Large intestine (tissue), 3 donors: ENCODE measurements at regions not wholly inside any gene's neighbourhood (a gene's known extent, or its start where the extent isn't known, plus 50 kb on each side); places are given as distances from the start of the nearest gene placed in this dataset.
"Not testable (repeated sequence)": the region's sequence is repeated elsewhere in the genome, so short reads cannot be mapped to it uniquely, and the experiment has no call there.

Experiments used
- DNase-seq, 2 donors: peaks; one replicate each; pipeline versions ENCODE4 v3.0.0 to v3.0.0-alpha.2; 2013
- H3K27ac ChIP-seq: one replicate; pipeline ENCODE4 v1.5.1; 2013; ENCODE audit warnings: low read length
- H3K27me3 ChIP-seq: 2 replicates; pipeline ENCODE4 v1.6.1; 2013; ENCODE audit warnings: low read length; ENCODE audit not compliant: control insufficient read depth, insufficient read depth
- H3K36me3 ChIP-seq: 2 replicates; pipeline ENCODE4 v1.6.1; 2013; ENCODE audit warnings: low read length; ENCODE audit not compliant: control insufficient read depth, insufficient read depth
- H3K4me1 ChIP-seq: one replicate; pipeline ENCODE4 v1.6.1; 2013; ENCODE audit warnings: low read length; ENCODE audit not compliant: control insufficient read depth, insufficient read depth
- H3K4me3 ChIP-seq: one replicate; pipeline ENCODE4 v1.5.1; 2013; ENCODE audit warnings: low read length
- H3K9me3 ChIP-seq: one replicate; pipeline ENCODE4 v1.6.1; 2013; ENCODE audit warnings: mild to moderate bottlenecking, low read depth, low read length, moderate library complexity; ENCODE audit not compliant: control insufficient read depth
- WGBS: methylation state at CpG from one replicate; pipeline ENCODE4 v1.1.5; 2013; ENCODE audit warnings: low lambda C conversion rate; ENCODE audit not compliant: insufficient coverage; 5-methylcytosine and 5-hydroxymethylcytosine counted together

DNA sequence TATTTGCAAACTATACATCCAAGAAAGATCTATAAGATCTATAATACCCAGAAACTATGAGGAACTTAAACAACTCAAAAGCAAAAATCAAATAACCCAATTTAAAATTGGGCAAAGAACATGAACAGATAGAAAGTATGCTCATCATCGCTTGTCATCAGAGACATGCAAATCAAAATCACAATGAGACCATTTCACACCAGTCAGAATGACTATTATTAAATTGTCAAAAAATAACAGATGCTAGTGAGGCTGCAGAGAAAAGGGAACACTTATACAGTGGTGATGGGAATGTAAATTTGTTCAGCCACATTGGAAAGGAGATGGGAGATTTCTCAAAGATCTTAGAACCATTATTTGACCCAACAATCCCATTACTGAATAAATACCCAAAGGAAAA lies 1451.7 kb upstream of the ADGRL3 start:
- Histone ChIP-seq H3K27me3 (no peaks in the 10 kb centered on the region), H3K4me1 (no peaks in the 10 kb centered on the region), H3K9me3 (peaks cover 6% of the 10 kb centered on the region), H3K36me3 (no peaks in the 10 kb centered on the region), H3K4me3 (no peak overlapping the region), H3K27ac (no peak overlapping the region)
- WGBS = no CpG with 5 or more reads among the region's 1 CpG
- no peak for DNase-seq

DNA sequence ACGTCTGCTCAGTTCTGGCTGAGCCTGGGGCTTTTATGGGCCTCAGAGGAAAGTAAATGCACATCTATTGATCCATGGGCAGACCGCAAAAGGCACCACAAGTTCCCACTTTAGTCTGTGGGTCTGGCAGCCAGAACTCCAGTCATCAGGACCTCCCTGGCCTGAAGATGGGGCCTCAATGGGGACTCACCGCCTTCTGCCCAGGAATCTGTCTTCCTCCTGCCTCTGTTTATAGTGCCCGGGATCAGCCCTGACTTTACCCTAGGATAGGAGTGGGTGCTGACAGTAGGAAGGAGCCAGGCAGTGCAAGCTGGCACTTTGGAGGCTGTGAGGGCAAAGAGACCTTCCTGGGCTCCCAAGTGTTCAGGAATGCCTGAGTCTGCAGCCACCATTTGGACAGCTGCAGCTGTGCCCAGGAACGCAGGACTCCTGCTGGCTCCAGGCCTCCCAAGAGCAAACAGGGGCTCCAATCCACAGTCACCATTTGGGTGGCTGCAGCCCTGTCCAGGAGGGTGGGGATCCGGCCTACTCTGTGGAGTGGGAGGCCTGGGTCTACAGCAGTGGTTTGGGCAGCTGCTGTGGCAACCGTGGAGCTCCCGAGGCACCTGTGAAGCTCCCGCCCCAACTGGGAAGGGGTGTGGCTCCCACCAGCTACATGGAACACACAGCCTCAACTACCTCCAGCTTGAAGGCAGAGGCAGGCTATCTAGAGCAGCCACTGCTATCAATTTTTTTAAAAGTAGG lies 1440.9 kb upstream of the ADGRL3 start:
- Histone ChIP-seq H3K27me3 (no peaks in the 10 kb centered on the region), H3K4me3 (no peak overlapping the region), H3K4me1 (no peaks in the 10 kb centered on the region), H3K27ac (no peak overlapping the region), H3K36me3 (no peaks in the 10 kb centered on the region), H3K9me3 (peaks cover 7% of the 10 kb centered on the region)
- no CpG with 5 or more reads among the region's 9 CpGs for WGBS
- DNase-seq = no peak

DNA sequence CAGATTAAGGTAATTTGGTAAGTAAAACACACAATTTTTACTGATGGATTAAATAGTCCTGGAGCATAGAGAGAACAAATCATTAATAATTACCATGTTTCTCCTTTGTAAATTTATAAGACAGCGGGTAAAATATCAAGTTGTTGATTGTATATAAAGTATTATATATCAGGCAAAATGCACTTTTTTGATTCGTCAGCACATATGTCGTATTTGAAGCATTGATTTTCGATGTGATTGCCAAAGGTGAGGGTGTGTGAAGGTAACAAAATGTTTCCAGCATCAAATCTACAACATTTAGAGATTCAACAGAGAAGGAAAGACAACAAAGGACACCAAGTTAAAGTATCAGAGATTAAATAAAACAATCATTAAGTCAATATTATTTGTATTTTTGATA lies 1437.8 kb upstream of the ADGRL3 start:
- H3K4me3 ChIP-seq = no peak overlapping the region
- no peaks in the 10 kb centered on the region for H3K36me3 ChIP-seq
- no peak for DNase-seq
- no peak overlapping the region for H3K27ac ChIP-seq
- 88% methylated on average over 3 of the region's 4 CpGs for WGBS
- no peaks in the 10 kb centered on the region for H3K4me1 ChIP-seq
- H3K9me3 ChIP-seq = peaks cover 7% of the 10 kb centered on the region
- no peaks in the 10 kb centered on the region for H3K27me3 ChIP-seq

DNA sequence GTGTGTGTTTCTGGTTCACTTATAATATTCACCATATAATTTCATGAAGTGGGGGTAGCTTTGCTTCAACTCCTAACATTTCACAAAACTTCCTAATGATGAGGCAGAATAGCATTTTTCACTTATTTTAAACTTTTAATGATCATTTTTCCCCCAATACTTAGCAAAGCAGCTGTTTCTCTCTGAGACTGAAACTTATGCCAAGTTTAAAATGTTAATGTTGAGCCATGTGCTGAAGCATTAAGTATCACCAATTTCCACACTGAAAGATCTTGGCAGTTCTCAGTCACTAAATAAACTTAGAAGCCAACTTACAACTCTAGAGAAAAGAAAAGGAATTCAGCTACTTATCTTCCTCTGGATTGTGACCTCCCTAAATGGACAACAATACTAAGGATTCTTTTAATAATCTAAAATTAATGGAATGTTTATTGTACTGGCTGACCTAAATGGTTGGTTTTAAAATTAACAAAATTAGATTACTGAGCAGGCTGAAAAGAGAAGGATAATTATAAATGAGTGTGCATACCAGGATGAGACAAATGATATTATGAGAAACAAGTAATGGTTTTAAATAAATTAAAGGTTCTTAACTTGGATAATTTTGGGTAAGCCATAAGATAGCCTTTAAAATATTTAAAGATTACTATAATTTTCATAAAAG lies 1429.4 kb upstream of the ADGRL3 start:
- Histone ChIP-seq H3K4me1 (no peaks in the 10 kb centered on the region), H3K9me3 (no peaks in the 10 kb centered on the region), H3K27ac (no peak overlapping the region), H3K27me3 (no peaks in the 10 kb centered on the region), H3K4me3 (no peak overlapping the region), H3K36me3 (no peaks in the 10 kb centered on the region)
- no peak for DNase-seq

DNA sequence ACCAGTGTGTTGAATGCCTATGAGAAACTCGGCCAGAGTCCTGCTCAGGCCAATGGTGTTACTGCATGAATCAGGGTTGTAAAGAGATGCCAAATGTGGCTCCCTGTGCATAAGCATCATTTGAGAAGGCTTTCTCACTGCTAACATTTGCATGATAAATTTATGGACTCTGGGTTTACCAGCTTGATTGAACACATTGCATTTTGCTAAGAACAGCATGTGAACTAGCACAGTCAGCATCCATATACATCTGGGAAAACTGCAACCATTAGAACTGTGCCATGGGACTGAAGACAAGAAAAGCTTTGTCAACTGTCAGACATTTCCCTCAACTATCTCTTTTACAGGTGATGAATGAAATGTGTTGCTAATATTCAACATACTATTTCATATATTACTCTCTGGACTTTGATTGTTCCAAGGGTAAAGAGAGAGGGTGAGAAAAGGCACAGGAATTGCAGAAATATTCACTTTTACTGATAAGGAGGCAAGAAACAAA lies 1427.4 kb upstream of the ADGRL3 start:
- H3K27me3 ChIP-seq = no peaks in the 10 kb centered on the region
- H3K4me3 ChIP-seq = no peak overlapping the region
- DNase-seq = no peak
- H3K36me3 ChIP-seq = no peaks in the 10 kb centered on the region
- no peaks in the 10 kb centered on the region for H3K4me1 ChIP-seq
- H3K9me3 ChIP-seq = no peaks in the 10 kb centered on the region
- H3K27ac ChIP-seq = no peak overlapping the region
- no CpG with 5 or more reads among the region's 1 CpG for WGBS

DNA sequence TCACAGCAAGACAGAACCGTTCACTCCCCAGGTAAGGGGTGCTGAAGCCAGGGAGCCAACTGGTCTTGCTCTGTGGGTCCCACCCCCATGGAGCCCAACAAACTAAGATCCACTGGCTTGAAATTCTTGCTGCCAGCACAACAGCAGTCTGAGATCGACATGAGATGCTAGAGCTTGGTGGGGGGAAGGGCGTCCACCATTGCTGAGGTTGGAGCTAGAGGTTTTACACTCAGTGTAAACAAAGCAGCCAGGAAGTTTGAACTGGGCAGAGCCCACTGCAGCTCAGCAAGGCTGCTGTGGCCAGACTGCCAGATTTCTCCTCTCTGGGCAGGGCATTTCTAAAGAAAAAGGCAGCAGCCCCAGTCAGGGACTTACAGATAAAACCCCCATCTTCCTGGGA lies 1419.9 kb upstream of the ADGRL3 start:
- H3K4me3 ChIP-seq, H3K27ac ChIP-seq, H3K9me3 ChIP-seq, DNase-seq, H3K27me3 ChIP-seq, H3K36me3 ChIP-seq, H3K4me1 ChIP-seq: not testable (repeated sequence)
- no CpG with 5 or more reads among the region's 3 CpGs for WGBS

DNA sequence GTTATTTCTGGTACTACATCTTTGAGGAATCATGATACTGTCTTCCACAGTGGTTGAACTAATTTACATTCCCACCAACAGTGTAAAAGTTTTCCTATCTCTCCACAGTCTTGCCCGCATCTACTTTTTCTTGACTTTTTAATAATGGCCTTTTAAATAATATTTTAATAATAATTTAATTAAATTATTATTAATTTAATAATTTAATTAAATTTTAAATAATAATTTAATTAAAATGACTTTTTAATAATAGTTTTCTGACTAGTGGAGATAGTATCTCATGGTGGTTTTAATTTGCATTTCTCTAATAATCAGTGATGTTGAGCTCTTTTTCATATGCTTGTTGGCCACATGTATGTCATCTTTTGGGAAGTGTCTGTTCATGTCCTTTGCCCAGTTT lies 1395.0 kb upstream of the ADGRL3 start:
- DNase-seq = no peak
- no peaks in the 10 kb centered on the region for H3K36me3 ChIP-seq
- no peaks in the 10 kb centered on the region for H3K9me3 ChIP-seq
- no peaks in the 10 kb centered on the region for H3K4me1 ChIP-seq
- no peak overlapping the region for H3K4me3 ChIP-seq
- no peaks in the 10 kb centered on the region for H3K27me3 ChIP-seq
- no peak overlapping the region for H3K27ac ChIP-seq
- WGBS = 100% methylated on average over 1 of the region's 1 CpG

DNA sequence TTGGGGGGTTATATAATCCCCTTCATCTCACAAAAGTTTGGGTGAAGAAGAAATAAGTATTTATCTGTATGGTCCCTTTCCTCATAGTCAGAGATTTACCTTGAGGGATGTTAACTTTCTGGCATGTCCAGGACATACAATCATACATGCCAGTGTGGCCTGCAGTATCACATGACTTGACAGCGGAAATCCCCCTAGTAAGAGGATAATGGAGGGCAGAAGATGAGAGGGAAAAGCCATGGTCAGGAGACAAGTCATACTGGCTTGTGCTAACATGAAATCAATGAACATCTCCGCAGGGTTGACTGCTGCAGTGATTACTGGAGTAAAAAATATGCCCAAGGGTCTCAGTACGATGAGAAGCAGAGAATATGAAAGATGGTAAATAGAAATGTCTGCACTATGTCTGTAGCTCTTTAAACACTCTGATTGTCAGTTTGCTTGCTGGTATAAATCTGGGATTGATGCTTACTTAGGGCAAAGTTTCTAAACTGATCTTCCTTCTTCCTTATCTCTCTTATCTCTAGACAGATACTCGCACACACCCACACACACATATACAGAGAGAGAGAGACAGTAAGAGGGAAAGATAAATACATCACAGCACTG lies 1385.6 kb upstream of the ADGRL3 start:
- DNase-seq = no peak
- no peaks in the 10 kb centered on the region for H3K9me3 ChIP-seq
- no peaks in the 10 kb centered on the region for H3K4me1 ChIP-seq
- H3K4me3 ChIP-seq = no peak overlapping the region
- no peaks in the 10 kb centered on the region for H3K27me3 ChIP-seq
- 0% methylated on average over 1 of the region's 4 CpGs for WGBS
- H3K27ac ChIP-seq = no peak overlapping the region
- no peaks in the 10 kb centered on the region for H3K36me3 ChIP-seq

DNA sequence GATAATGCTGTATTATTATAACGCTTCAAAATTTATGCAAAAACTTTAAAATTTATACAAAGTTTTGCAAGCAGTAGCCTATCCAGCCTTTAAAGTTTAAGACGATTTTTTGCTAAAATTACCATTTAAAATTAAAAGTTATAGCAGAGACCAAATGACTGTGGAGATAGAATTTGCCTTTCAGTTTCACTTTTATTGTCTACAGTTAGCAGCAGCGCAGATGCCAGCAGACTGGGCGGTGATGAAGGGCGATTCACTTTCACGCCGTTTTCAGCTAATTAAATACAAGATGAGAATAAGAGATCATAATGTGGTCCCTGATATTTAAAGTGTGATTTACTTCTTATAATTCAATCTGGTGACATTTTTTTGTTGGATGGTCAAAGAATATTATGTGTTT lies 1381.5 kb upstream of the ADGRL3 start:
- Histone ChIP-seq H3K4me1 (no peaks in the 10 kb centered on the region), H3K27me3 (no peaks in the 10 kb centered on the region), H3K36me3 (no peaks in the 10 kb centered on the region), H3K9me3 (no peaks in the 10 kb centered on the region), H3K27ac (no peak overlapping the region), H3K4me3 (no peak overlapping the region)
- WGBS = 86% methylated on average over 2 of the region's 7 CpGs
- no peak for DNase-seq

DNA sequence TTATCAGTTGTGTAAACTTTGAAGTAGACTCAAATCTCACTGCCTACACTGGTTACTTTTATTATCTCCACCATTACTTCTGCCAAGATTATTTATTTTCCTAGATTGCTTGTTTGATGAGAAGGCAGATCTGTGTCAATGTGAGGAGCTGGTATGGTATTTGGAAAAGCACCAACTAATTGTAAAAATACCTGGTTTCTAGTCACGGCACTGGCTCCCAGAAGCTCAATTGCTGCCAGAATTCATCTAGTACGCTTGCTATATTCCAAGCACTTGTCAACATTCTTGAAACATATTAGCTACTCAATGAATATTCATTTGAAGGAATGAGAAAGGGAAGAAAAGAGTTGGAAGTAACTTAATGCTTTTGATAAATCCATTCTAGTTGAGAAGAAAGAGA lies 1376.8 kb upstream of the ADGRL3 start:
- no CpG with 5 or more reads among the region's 2 CpGs for WGBS
- Histone ChIP-seq H3K4me3 (no peak overlapping the region), H3K4me1 (no peaks in the 10 kb centered on the region), H3K36me3 (no peaks in the 10 kb centered on the region), H3K27ac (no peak overlapping the region), H3K27me3 (no peaks in the 10 kb centered on the region), H3K9me3 (no peaks in the 10 kb centered on the region)
- no peak for DNase-seq
